ENCODE measurements at regions not wholly inside any gene's neighbourhood (a gene's known extent, or its start where the extent isn't known, plus 50 kb on each side); places are given as distances from the start of the nearest gene placed in this dataset.
A peak's percentile ranks its signal among the peaks of the same experiment; 100 is the strongest.

- no peak for DNase-seq
- intact Hi-C loops (cut with DNase I): no loop called here
These were observed 478.6 kb downstream of the LIG4 start for GRCh38 chr13:107736731-107737130.

GRCh38 chr13:107736170-107736569 lies 479.2 kb downstream of the LIG4 start:
- intact Hi-C loops (cut with DNase I): no loop called here
- no peak for DNase-seq

GRCh38 chr13:107734891-107735625 lies 480.3 kb downstream of the LIG4 start:
- DNase-seq: no peak
- intact Hi-C loops (cut with DNase I): no loop called here

GRCh38 chr13:107733276-107733675 lies 482.1 kb downstream of the LIG4 start:
- DNase-seq: no peak
- intact Hi-C loops (cut with DNase I): no loop called here

- intact Hi-C loops (cut with DNase I): no loop called here
- no peak for DNase-seq
These were observed 484.5 kb downstream of the LIG4 start for GRCh38 chr13:107730813-107731212.

- peak in 6 of 42 donors; percentile 3 to 44 (median 19) for DNase-seq
- intact Hi-C loops (cut with DNase I): no loop called here
These were observed 494.0 kb downstream of the LIG4 start for GRCh38 chr13:107721125-107721869.

- intact Hi-C loops (cut with DNase I): no loop called here
- DNase-seq: no peak
These were observed 498.6 kb downstream of the LIG4 start for GRCh38 chr13:107716741-107717140.

GRCh38 chr13:107716241-107716640 lies 499.1 kb downstream of the LIG4 start:
- intact Hi-C loops (cut with DNase I): no loop called here
- DNase-seq: no peak

GRCh38 chr13:107715496-107715895 lies 499.8 kb downstream of the LIG4 start:
- DNase-seq: no peak
- intact Hi-C loops (cut with DNase I): no loop called here

GRCh38 chr13:107713314-107713713 lies 502.0 kb downstream of the LIG4 start:
- no peak for DNase-seq
- intact Hi-C loops (cut with DNase I): no loop called here

GRCh38 chr13:107712145-107712860 lies 503.0 kb downstream of the LIG4 start:
- intact Hi-C loops (cut with DNase I): no loop called here
- DNase-seq: no peak

- intact Hi-C loops (cut with DNase I): no loop called here
- no peak for DNase-seq
These were observed 525.2 kb downstream of the LIG4 start for GRCh38 chr13:107690181-107690580.

- intact Hi-C loops (cut with DNase I): no loop called here
- DNase-seq: no peak
These were observed 529.5 kb downstream of the LIG4 start for GRCh38 chr13:107685876-107686275.

- no peak for DNase-seq
- intact Hi-C loops (cut with DNase I): no loop called here
These were observed 533.7 kb downstream of the LIG4 start for GRCh38 chr13:107681600-107681999.

- DNase-seq: no peak
- intact Hi-C loops (cut with DNase I): no loop called here
These were observed 535.2 kb downstream of the LIG4 start for GRCh38 chr13:107680115-107680514.

GRCh38 chr13:107678075-107678689 lies 537.2 kb downstream of the LIG4 start:
- intact Hi-C loops (cut with DNase I): no loop called here

GRCh38 chr13:107675847-107676550 lies 539.3 kb downstream of the LIG4 start:
- no peak for DNase-seq
- intact Hi-C loops (cut with DNase I): no loop called here

More at GRCh38 chr13:107678075-107678689, 537.2 kb downstream of the LIG4 start:
- DNase-seq: no peak

GRCh38 chr13:107669391-107669993 lies 545.8 kb downstream of the LIG4 start:
- DNase-seq: no peak
- intact Hi-C loops (cut with DNase I): no loop called here
